HepG2 (cell line): ENCODE measurements at regions not wholly inside any gene's neighbourhood (a gene's known extent, or its start where the extent isn't known, plus 50 kb on each side); places are given as distances from the start of the nearest gene placed in this dataset.
"Not testable (repeated sequence)": the region's sequence is repeated elsewhere in the genome, so short reads cannot be mapped to it uniquely, and the experiment has no call there.

Source experiments
- ATAC-seq: fragments of 200-7000 bp; cut with Tn5 transposase; 3 replicates; pipeline ENCODE4 v1.9.1; 2020; ENCODE audit warnings: mild to moderate bottlenecking, moderate library complexity
- BruUV-seq: library from RNA; stranded (reverse); fragments of 400-500 nt; replicated peaks from 2 replicates; lab custom pipeline; 2021; lab: Mats Ljungman, UMichigan
- CTCF ChIA-PET: fragments of 300-600 bp; formaldehyde crosslinking; extraction: SDS; loops from one replicate; lab custom pipeline; 2021; ENCODE audit warnings: low total read pairs, inconsistent platforms, low intra/inter-chr PET ratio; lab: Yijun Ruan, JAX
- POLR2A ChIA-PET: fragments of 350-600 bp; sonication (Branson Sonifier 250); formaldehyde crosslinking; loops from one replicate; lab custom pipeline; 2020; ENCODE audit warnings: antibody characterized with exemption, inconsistent platforms; lab: Yijun Ruan, JAX
- DNase-seq: peaks from one replicate; pipeline ENCODE4 v3.0.0-alpha.2; 2015; ENCODE audit warnings: low spot score
- FAIRE-seq: peaks from 3 replicates; lab custom pipeline; 2011; peaks lifted over from hg19 to GRCh38; lab: Jason Lieb, UNC
- H2AFZ ChIP-seq: one replicate; pipeline ENCODE4 v1.6.1; 2011; ENCODE audit warnings: low read length, inconsistent platforms
- H3K27ac ChIP-seq: fragments of 300-600 bp; 3 replicates; pipeline ENCODE4 v1.8.0; 2011; ENCODE audit warnings: mixed run types, mild to moderate bottlenecking, mixed read lengths, low read length, inconsistent platforms; ENCODE audit not compliant: insufficient read depth; ENCODE audit errors: extremely low read length
- H3K27me3 ChIP-seq, 2 experiments: fragments of 200-600 bp in 1 of 2; 2 replicates in 1 of 2; 3 replicates in 1 of 2; pipeline versions ENCODE4 v1.6.0 to v1.8.0; 2011; ENCODE audit warnings: low read length in 2 of 2, mild to moderate bottlenecking in 2 of 2, moderate library complexity in 2 of 2, inconsistent platforms in 1 of 2; ENCODE audit not compliant: insufficient read depth in 2 of 2, control insufficient read depth in 1 of 2
- H3K36me3 ChIP-seq, 2 experiments: fragments of 200-600 bp in 1 of 2; replicated peaks in 1 of 2; 2 replicates in 1 of 2; 3 replicates in 1 of 2; pipeline versions ENCODE4 v1.5.1 to v1.8.0; 2011; ENCODE audit warnings: low read length in 2 of 2, inconsistent platforms in 1 of 2; ENCODE audit not compliant: insufficient read depth in 2 of 2, control insufficient read depth in 1 of 2
- H3K4me1 ChIP-seq: 2 replicates; pipeline ENCODE4 v1.5.1; 2012; ENCODE audit warnings: low read length, inconsistent platforms; ENCODE audit not compliant: insufficient read depth
- H3K4me2 ChIP-seq: 2 replicates; pipeline ENCODE4 v1.6.0; 2011; ENCODE audit warnings: low read depth, low read length, inconsistent platforms
- H3K4me3 ChIP-seq, 3 experiments: fragments of 200-600 bp in 1 of 3; sonication (generic), shearing (Covaris generic) in 1 of 3; replicated peaks in 1 of 3; 2 replicates each; pipeline ENCODE4 v1.5.1; 2011 to 2016; ENCODE audit warnings: low read length in 3 of 3, inconsistent platforms in 2 of 3, low read depth in 2 of 3, mild to moderate bottlenecking in 2 of 3, control low read depth in 1 of 3, mixed read lengths in 1 of 3; ENCODE audit not compliant: insufficient read depth in 1 of 3
- H3K79me2 ChIP-seq: one replicate; pipeline ENCODE4 v1.6.1; 2011; ENCODE audit warnings: low read length, inconsistent platforms; ENCODE audit not compliant: insufficient read depth
- H3K9ac ChIP-seq: 2 replicates; pipeline ENCODE4 v1.6.0; 2011; ENCODE audit warnings: mild to moderate bottlenecking, low read depth, low read length, inconsistent platforms; ENCODE audit not compliant: insufficient read depth
- H3K9me3 ChIP-seq: 2 replicates; pipeline ENCODE4 v1.5.1; 2012; ENCODE audit warnings: mild to moderate bottlenecking, low read length
- H4K20me1 ChIP-seq: 2 replicates; pipeline ENCODE4 v1.6.0; 2011; ENCODE audit warnings: inconsistent platforms, mild to moderate bottlenecking, low read length, moderate library complexity; ENCODE audit not compliant: insufficient read depth
- JARID2 ChIP-seq: sonication (generic); formaldehyde crosslinking; IDR thresholded peaks from 2 replicates; pipeline ENCODE4 v1.8.1; 2023; ENCODE audit warnings: missing genetic modification reagents, inconsistent platforms; ENCODE audit not compliant: insufficient replicate concordance
- MATR3 ChIP-seq: sonication (generic); formaldehyde crosslinking; IDR thresholded peaks from 2 replicates; pipeline ENCODE4 v1.4.0; 2020; ENCODE audit warnings: missing genetic modification reagents
- MAZ ChIP-seq, 2 experiments: sonication (generic) in 1 of 2; formaldehyde crosslinking in 1 of 2; IDR thresholded peaks; 2 replicates each; pipeline versions ENCODE4 v1.5.0 to v1.6.1; 2012 to 2020; ENCODE audit warnings: low read depth in 2 of 2, mild to moderate bottlenecking in 2 of 2, borderline replicate concordance in 1 of 2, improper control_type of control experiment in 1 of 2, low read length in 1 of 2, missing genetic modification reagents in 1 of 2, moderate library complexity in 1 of 2
- MTF2 ChIP-seq: sonication (generic); formaldehyde crosslinking; IDR thresholded peaks from 2 replicates; pipeline ENCODE4 v1.5.0; 2020; ENCODE audit warnings: missing genetic modification reagents, borderline replicate concordance
- POLR2G ChIP-seq: fragments of 200-400 bp; formaldehyde crosslinking; IDR thresholded peaks from 2 replicates; pipeline ENCODE4 v1.6.1; 2018; ENCODE audit warnings: mild to moderate bottlenecking, low read depth, low read length, moderate library complexity
- THAP11 ChIP-seq: IDR thresholded peaks from 2 replicates; pipeline ENCODE4 v1.6.1; 2016; ENCODE audit warnings: missing biosample characterization, missing genetic modification reagents
- ZNF124 ChIP-seq: sonication (generic); formaldehyde crosslinking; IDR thresholded peaks from 2 replicates; pipeline ENCODE4 v1.4.0; 2020; ENCODE audit warnings: missing genetic modification reagents
- WGBS: methylation state at CpG from one replicate; pipeline ENCODE4 v1.1.6; 2017; ENCODE audit warnings: low lambda C conversion rate; 5-methylcytosine and 5-hydroxymethylcytosine counted together
- in situ Hi-C: cut with HindIII; loops from 2 replicates; pipeline ENCODE4 v1.10.0; 2017; ENCODE audit warnings: low pct_unique_long_range_greater_than_20kb; ENCODE audit not compliant: extremely low pct_ligation_motif_present
- intact Hi-C: fragments of 100-400 bp; cut with micrococcal nuclease; formaldehyde crosslinking; loops from one replicate; pipeline ENCODE4 v1.10.0; 2022; ENCODE audit not compliant: unreplicated experiment
- TF ChIP-seq, protein P1 (sequence below): sonication (generic); formaldehyde crosslinking; IDR thresholded peaks from 2 replicates; pipeline ENCODE4 v1.5.1; 2020; ENCODE audit warnings: mild to moderate bottlenecking, missing genetic modification reagents, borderline replicate concordance
- TF ChIP-seq, protein P2 (sequence below): sonication (generic); formaldehyde crosslinking; IDR thresholded peaks from 2 replicates; pipeline ENCODE4 v1.4.0; 2020; ENCODE audit warnings: missing genetic modification reagents
- TF ChIP-seq, protein P3 (sequence below): sonication (generic); formaldehyde crosslinking; IDR thresholded peaks from 2 replicates; pipeline ENCODE4 v1.5.0; 2020; ENCODE audit warnings: mild to moderate bottlenecking, missing genetic modification reagents, moderate library complexity

DNA sequence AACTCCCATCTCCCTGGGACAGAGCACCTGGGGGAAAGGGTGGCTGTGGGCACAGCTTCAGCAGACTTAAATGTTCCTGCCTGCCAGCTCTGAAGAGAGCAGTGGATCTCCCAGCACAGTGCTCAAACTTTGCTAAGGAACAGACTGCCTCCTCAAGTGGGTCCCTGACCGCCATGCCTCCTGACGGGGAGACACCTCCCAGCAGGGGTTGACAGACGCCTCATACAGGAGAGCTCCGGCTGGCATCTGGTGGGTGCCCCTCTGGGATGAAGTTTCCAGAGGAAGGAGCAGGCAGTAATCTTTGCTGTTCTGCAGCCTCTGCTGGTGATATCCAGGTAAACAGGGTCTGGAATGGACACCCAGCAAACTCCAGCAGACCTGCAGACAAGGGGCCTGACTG is 206.9 kb upstream of the NUDT10 start:
- H3K9me3 ChIP-seq, DNase-seq, H3K4me3 ChIP-seq, H3K27ac ChIP-seq, H3K27me3 ChIP-seq, FAIRE-seq, H4K20me1 ChIP-seq, BruUV-seq, H3K36me3 ChIP-seq, intact Hi-C loops, ATAC-seq, H3K4me2 ChIP-seq, H3K79me2 ChIP-seq, POLR2A ChIA-PET, CTCF ChIA-PET, H3K9ac ChIP-seq, H3K4me1 ChIP-seq, H2AFZ ChIP-seq, in situ Hi-C loops: not testable (repeated sequence)
- no CpG with 5 or more reads among the region's 4 CpGs for WGBS

DNA sequence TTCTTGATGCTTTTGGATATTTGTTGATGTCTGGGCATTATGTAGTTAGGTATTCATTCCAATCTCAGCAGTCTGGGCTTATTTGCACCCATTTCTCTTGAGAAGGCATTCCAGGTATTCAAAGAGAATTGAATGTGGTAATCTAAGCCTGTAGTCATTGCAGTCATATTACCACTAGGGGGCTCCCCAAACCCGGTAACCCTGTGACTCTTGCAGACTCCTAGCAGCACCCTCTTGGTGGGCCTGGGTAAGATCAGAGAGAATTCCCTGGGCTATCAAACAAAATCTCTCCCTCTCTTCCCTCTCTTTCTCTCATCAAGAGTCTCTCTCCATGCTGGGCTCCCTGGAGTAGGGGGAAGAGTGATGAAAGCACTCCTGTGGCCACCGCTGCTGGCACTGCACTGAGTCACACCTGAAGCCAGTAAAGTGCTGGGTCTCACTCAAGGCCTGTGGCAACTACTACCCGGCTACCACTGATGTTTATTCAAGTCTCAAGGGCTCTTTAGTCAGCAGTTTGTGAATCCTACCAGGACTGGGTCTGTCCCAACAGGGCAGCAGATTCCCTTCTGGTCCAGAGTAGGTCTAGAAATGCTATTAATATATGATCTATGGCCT is 187.7 kb upstream of the NUDT10 start:
- no peak overlapping the region for H2AFZ ChIP-seq
- no peaks in the 10 kb centered on the region for H3K36me3 ChIP-seq
- H3K9me3 ChIP-seq = no peaks in the 10 kb centered on the region
- in situ Hi-C loops = no loop called here
- BruUV-seq = no TSS peak
- H3K4me3 ChIP-seq = no peak overlapping the region
- no peaks in the 10 kb centered on the region for H3K4me1 ChIP-seq
- no CpG with 5 or more reads among the region's 3 CpGs for WGBS
- no peak overlapping the region for H3K9ac ChIP-seq
- ATAC-seq = peak; percentile 82
- H4K20me1 ChIP-seq = no peaks in the 10 kb centered on the region
- POLR2A ChIA-PET = no interaction called here
- H3K79me2 ChIP-seq = no peaks in the 10 kb centered on the region
- FAIRE-seq = peak; percentile 57
- CTCF ChIA-PET = no interaction called here
- no peak overlapping the region for H3K4me2 ChIP-seq
- intact Hi-C loops = no loop called here
- peak; percentile 16 for DNase-seq
- H3K27me3 ChIP-seq = no peaks in the 10 kb centered on the region
- no peak overlapping the region for H3K27ac ChIP-seq
- TF ChIP-seq, protein P1, sequence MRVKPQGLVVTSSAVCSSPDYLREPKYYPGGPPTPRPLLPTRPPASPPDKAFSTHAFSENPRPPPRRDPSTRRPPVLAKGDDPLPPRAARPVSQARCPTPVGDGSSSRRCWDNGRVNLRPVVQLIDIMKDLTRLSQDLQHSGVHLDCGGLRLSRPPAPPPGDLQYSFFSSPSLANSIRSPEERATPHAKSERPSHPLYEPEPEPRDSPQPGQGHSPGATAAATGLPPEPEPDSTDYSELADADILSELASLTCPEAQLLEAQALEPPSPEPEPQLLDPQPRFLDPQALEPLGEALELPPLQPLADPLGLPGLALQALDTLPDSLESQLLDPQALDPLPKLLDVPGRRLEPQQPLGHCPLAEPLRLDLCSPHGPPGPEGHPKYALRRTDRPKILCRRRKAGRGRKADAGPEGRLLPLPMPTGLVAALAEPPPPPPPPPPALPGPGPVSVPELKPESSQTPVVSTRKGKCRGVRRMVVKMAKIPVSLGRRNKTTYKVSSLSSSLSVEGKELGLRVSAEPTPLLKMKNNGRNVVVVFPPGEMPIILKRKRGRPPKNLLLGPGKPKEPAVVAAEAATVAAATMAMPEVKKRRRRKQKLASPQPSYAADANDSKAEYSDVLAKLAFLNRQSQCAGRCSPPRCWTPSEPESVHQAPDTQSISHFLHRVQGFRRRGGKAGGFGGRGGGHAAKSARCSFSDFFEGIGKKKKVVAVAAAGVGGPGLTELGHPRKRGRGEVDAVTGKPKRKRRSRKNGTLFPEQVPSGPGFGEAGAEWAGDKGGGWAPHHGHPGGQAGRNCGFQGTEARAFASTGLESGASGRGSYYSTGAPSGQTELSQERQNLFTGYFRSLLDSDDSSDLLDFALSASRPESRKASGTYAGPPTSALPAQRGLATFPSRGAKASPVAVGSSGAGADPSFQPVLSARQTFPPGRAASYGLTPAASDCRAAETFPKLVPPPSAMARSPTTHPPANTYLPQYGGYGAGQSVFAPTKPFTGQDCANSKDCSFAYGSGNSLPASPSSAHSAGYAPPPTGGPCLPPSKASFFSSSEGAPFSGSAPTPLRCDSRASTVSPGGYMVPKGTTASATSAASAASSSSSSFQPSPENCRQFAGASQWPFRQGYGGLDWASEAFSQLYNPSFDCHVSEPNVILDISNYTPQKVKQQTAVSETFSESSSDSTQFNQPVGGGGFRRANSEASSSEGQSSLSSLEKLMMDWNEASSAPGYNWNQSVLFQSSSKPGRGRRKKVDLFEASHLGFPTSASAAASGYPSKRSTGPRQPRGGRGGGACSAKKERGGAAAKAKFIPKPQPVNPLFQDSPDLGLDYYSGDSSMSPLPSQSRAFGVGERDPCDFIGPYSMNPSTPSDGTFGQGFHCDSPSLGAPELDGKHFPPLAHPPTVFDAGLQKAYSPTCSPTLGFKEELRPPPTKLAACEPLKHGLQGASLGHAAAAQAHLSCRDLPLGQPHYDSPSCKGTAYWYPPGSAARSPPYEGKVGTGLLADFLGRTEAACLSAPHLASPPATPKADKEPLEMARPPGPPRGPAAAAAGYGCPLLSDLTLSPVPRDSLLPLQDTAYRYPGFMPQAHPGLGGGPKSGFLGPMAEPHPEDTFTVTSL = no peak
- TF ChIP-seq, protein P2, sequence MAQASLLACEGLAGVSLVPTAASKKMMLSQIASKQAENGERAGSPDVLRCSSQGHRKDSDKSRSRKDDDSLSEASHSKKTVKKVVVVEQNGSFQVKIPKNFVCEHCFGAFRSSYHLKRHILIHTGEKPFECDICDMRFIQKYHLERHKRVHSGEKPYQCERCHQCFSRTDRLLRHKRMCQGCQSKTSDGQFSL (CRISPR knock-in tag) = no peak
- TF ChIP-seq MATR3 (CRISPR knock-in tag) (no peak), JARID2 (CRISPR knock-in tag) (no peak), MTF2 (CRISPR knock-in tag) (no peak), ZNF124 (CRISPR knock-in tag) (no peak), POLR2G (no peak), MAZ (IDR thresholded peaks at IDR 0.05; ENCODE audit: borderline replicate concordance, low read depth, low read length) (no peak), MAZ (CRISPR knock-in tag; IDR thresholded peaks at IDR 0.05; ENCODE audit: low read depth) (no peak), THAP11 (CRISPR knock-in tag) (no peak)
- TF ChIP-seq, protein P3, sequence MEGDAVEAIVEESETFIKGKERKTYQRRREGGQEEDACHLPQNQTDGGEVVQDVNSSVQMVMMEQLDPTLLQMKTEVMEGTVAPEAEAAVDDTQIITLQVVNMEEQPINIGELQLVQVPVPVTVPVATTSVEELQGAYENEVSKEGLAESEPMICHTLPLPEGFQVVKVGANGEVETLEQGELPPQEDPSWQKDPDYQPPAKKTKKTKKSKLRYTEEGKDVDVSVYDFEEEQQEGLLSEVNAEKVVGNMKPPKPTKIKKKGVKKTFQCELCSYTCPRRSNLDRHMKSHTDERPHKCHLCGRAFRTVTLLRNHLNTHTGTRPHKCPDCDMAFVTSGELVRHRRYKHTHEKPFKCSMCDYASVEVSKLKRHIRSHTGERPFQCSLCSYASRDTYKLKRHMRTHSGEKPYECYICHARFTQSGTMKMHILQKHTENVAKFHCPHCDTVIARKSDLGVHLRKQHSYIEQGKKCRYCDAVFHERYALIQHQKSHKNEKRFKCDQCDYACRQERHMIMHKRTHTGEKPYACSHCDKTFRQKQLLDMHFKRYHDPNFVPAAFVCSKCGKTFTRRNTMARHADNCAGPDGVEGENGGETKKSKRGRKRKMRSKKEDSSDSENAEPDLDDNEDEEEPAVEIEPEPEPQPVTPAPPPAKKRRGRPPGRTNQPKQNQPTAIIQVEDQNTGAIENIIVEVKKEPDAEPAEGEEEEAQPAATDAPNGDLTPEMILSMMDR (CRISPR knock-in tag) = peak; percentile 59
